LNCaP clone FGC (cell line): ENCODE measurements at regions not wholly inside any gene's neighbourhood (a gene's known extent, or its start where the extent isn't known, plus 50 kb on each side); places are given as distances from the start of the nearest gene placed in this dataset.
"Not testable (repeated sequence)": the region's sequence is repeated elsewhere in the genome, so short reads cannot be mapped to it uniquely, and the experiment has no call there.

Experiments used
- DNase-seq: peaks from one replicate; pipeline ENCODE4 v3.0.0-alpha.2; 2011; ENCODE audit warnings: low read depth
- H3K4me3 ChIP-seq: 2 replicates; pipeline ENCODE4 v1.5.1; 2011; ENCODE audit warnings: mild to moderate bottlenecking, low read depth, low read length, control low read depth
- TF ChIP-seq, protein P1 (sequence below): IDR thresholded peaks from 2 replicates; pipeline ENCODE4 v1.5.1; 2012; ENCODE audit warnings: mild to moderate bottlenecking; ENCODE audit not compliant: control insufficient read depth, insufficient read depth; ENCODE audit errors: extremely low read depth

- TF ChIP-seq, protein P1, sequence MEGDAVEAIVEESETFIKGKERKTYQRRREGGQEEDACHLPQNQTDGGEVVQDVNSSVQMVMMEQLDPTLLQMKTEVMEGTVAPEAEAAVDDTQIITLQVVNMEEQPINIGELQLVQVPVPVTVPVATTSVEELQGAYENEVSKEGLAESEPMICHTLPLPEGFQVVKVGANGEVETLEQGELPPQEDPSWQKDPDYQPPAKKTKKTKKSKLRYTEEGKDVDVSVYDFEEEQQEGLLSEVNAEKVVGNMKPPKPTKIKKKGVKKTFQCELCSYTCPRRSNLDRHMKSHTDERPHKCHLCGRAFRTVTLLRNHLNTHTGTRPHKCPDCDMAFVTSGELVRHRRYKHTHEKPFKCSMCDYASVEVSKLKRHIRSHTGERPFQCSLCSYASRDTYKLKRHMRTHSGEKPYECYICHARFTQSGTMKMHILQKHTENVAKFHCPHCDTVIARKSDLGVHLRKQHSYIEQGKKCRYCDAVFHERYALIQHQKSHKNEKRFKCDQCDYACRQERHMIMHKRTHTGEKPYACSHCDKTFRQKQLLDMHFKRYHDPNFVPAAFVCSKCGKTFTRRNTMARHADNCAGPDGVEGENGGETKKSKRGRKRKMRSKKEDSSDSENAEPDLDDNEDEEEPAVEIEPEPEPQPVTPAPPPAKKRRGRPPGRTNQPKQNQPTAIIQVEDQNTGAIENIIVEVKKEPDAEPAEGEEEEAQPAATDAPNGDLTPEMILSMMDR, result no peak
- no peak for DNase-seq
- no peak overlapping the region for H3K4me3 ChIP-seq
Observed at GRCh38 chr15:95021816-95022215, 790.5 kb downstream of the MCTP2 start.

DNA sequence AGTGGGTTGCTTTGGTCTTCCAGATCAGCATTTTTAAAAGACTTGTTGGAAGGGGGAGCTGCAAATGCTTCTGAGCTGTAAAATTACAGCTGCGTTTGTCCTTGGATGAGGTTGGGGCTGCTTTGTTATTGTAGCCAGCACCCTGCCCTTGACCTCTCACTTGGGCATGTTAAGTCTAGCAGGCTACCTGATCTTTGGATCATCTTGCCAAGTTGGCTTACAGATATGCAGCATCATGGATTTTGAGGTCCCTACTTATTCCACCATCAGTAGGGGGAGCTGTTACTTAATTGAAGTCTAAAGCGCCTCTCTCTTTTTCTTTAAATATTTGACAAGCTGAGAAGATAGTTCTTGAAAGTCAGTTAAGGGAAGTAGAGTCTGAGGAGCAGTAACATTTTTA is 793.0 kb downstream of the MCTP2 start:
- DNase-seq, result no peak
- no peak overlapping the region for H3K4me3 ChIP-seq
- TF ChIP-seq, protein P1, result peak; percentile 39

- TF ChIP-seq, protein P1, result peak; percentile 41
- no peak for DNase-seq
- no peak overlapping the region for H3K4me3 ChIP-seq
Observed at GRCh38 chr15:95025924-95026728, 794.8 kb downstream of the MCTP2 start.

GRCh38 chr15:95027981-95028380 is 796.6 kb downstream of the MCTP2 start:
- TF ChIP-seq, protein P1, result no peak
- no peak overlapping the region for H3K4me3 ChIP-seq
- DNase-seq, result no peak

DNA sequence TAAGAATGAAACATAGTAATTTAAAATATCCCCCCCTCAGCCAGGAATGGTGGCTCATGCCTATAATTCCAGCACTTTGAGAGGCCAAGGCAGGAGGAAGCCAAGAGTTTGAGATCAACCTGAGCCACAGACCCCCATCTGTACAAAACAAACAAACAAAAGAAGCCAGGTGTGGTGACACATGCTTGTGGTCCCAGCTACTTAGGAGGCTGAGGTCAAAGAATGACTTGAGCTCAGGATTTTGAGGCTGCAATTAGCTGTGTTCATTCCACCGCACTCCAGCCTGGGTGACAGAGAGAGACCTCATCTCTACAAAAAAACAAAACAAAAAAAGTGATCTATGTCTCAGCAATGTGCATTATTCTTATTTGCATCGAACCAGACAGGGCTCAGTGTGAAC is 800.8 kb downstream of the MCTP2 start:
- H3K4me3 ChIP-seq, result no peak overlapping the region
- TF ChIP-seq, protein P1, result no peak
- DNase-seq, result no peak

- DNase-seq, result no peak
- H3K4me3 ChIP-seq, result no peak overlapping the region
- TF ChIP-seq, protein P1, result no peak
Observed at GRCh38 chr15:95035106-95035505, 803.7 kb downstream of the MCTP2 start.

- DNase-seq, result no peak
- TF ChIP-seq, protein P1, result no peak
- H3K4me3 ChIP-seq, result no peak overlapping the region
Observed at GRCh38 chr15:95041297-95041696, 809.9 kb downstream of the MCTP2 start.

GRCh38 chr15:95043236-95043932 is 812.0 kb downstream of the MCTP2 start:
- DNase-seq, H3K4me3 ChIP-seq: not testable (repeated sequence)
